ENCODE measurements at regions not wholly inside any gene's neighbourhood (a gene's known extent, or its start where the extent isn't known, plus 50 kb on each side); places are given as distances from the start of the nearest gene placed in this dataset.

GRCh38 chr2:12870692-12871091, 154.0 kb downstream of the TRIB2 start:
- TF ChIP-seq ZNF274 (IDR thresholded peaks at IDR 0.05; ENCODE audit: low read depth, low read length): no peak
- TF ChIP-seq YY1 (IDR thresholded peaks at IDR 0.05; ENCODE audit: insufficient read depth, insufficient read length): no peak

Measured in NT2/D1 (cell line).